HEK293 (cell line): ENCODE measurements at regions not wholly inside any gene's neighbourhood (a gene's known extent, or its start where the extent isn't known, plus 50 kb on each side); places are given as distances from the start of the nearest gene placed in this dataset.
A peak's percentile ranks its signal among the peaks of the same experiment; 100 is the strongest.

Experiments used
- CTCF ChIA-PET: fragments of 350-600 bp; formaldehyde crosslinking; extraction: SDS; loops from one replicate; lab custom pipeline; 2021; ENCODE audit warnings: antibody characterized with exemption; lab: Yijun Ruan, JAX
- POLR2A ChIA-PET: fragments of 300-600 bp; formaldehyde crosslinking; extraction: SDS; loops from one replicate; lab custom pipeline; 2020; ENCODE audit warnings: antibody characterized with exemption, inconsistent platforms; lab: Yijun Ruan, JAX
- H3K27ac ChIP-seq: fragments of 200-500 bp; sonication (Bioruptor generic); 2 replicates; pipeline ENCODE4 v1.5.1; 2014; ENCODE audit warnings: low read depth, low read length, control low read depth, inconsistent platforms; ENCODE audit errors: extremely low read depth
- H3K36me3 ChIP-seq, 2 experiments: fragments of 200-500 bp in 1 of 2; sonication (Bioruptor generic) in 1 of 2; 1 replicate in 1 of 2; 2 replicates in 1 of 2; pipeline ENCODE4 v1.5.1; 2014 to 2017; ENCODE audit warnings: inconsistent platforms in 2 of 2, low read length in 2 of 2; ENCODE audit not compliant: control insufficient read depth in 2 of 2, insufficient read depth in 1 of 2
- H3K4me1 ChIP-seq: fragments of 200-500 bp; sonication (Bioruptor generic); 2 replicates; pipeline ENCODE4 v1.5.1; 2014; ENCODE audit warnings: mild to moderate bottlenecking, low read length, inconsistent platforms; ENCODE audit not compliant: control insufficient read depth, insufficient read depth
- H3K4me3 ChIP-seq: 2 replicates; pipeline ENCODE4 v1.5.1; 2011; ENCODE audit warnings: low read depth, mild to moderate bottlenecking, control low read depth, low read length, moderate library complexity
- H3K9me3 ChIP-seq: fragments of 200-500 bp; sonication (Bioruptor generic); 2 replicates; pipeline ENCODE4 v1.5.1; 2014; ENCODE audit warnings: low read depth, low read length, inconsistent platforms; ENCODE audit not compliant: control insufficient read depth, insufficient read depth
- GLI2 ChIP-seq: fragments of 450-650 bp; formaldehyde crosslinking; IDR thresholded peaks from 2 replicates; pipeline ENCODE4; 2017; ENCODE audit warnings: missing biosample characterization, missing genetic modification characterization, low read depth, borderline replicate concordance
- GLIS1 ChIP-seq: fragments of 450-650 bp; formaldehyde crosslinking; IDR thresholded peaks from 2 replicates; pipeline ENCODE4 v1.5.1; 2016; ENCODE audit warnings: missing biosample characterization, missing genetic modification characterization
- IKZF3 ChIP-seq: fragments of 450-650 bp; IDR thresholded peaks from 2 replicates; pipeline ENCODE4 v1.5.0; 2018; ENCODE audit warnings: missing biosample characterization, mild to moderate bottlenecking, missing genetic modification characterization, moderate library complexity
- KLF9 ChIP-seq: fragments of 450-650 bp; formaldehyde crosslinking; IDR thresholded peaks from 2 replicates; pipeline ENCODE4 v1.5.1; 2016; ENCODE audit warnings: missing biosample characterization, missing genetic modification characterization, low read depth
- PRDM10 ChIP-seq: fragments of 450-650 bp; formaldehyde crosslinking; IDR thresholded peaks from 2 replicates; pipeline ENCODE4 v1.5.1; 2016; ENCODE audit warnings: missing biosample characterization, missing genetic modification characterization
- RBAK ChIP-seq: fragments of 450-650 bp; formaldehyde crosslinking; IDR thresholded peaks from 2 replicates; pipeline ENCODE4 v1.5.1; 2016; ENCODE audit warnings: missing biosample characterization, missing genetic modification characterization
- SETDB1 ChIP-seq: IDR thresholded peaks from one replicate; pipeline ENCODE4 v1.6.1; 2017; ENCODE audit warnings: mild to moderate bottlenecking, low read length, moderate library complexity, mixed read lengths; ENCODE audit not compliant: insufficient read length
- SP2 ChIP-seq: fragments of 450-650 bp; formaldehyde crosslinking; IDR thresholded peaks from 2 replicates; pipeline ENCODE4 v1.5.1; 2016; ENCODE audit warnings: missing biosample characterization, missing genetic modification characterization
- ZBTB6 ChIP-seq: fragments of 450-650 bp; formaldehyde crosslinking; IDR thresholded peaks from 2 replicates; pipeline ENCODE4 v1.5.1; 2017; ENCODE audit warnings: missing biosample characterization, missing genetic modification characterization
- ZBTB8A ChIP-seq: fragments of 450-650 bp; formaldehyde crosslinking; IDR thresholded peaks from 2 replicates; pipeline ENCODE4 v1.5.1; 2016; ENCODE audit warnings: missing biosample characterization, missing genetic modification characterization
- ZFP41 ChIP-seq: fragments of 450-650 bp; formaldehyde crosslinking; IDR thresholded peaks from 2 replicates; pipeline ENCODE4 v1.5.1; 2016; ENCODE audit warnings: missing biosample characterization, missing genetic modification characterization, borderline replicate concordance
- ZNF148 ChIP-seq: fragments of 450-650 bp; formaldehyde crosslinking; IDR thresholded peaks from 2 replicates; pipeline ENCODE4 v1.5.0; 2017; ENCODE audit warnings: missing biosample characterization, missing genetic modification characterization, borderline replicate concordance
- ZNF23 ChIP-seq: fragments of 450-650 bp; formaldehyde crosslinking; IDR thresholded peaks from 2 replicates; pipeline ENCODE4 v1.5.1; 2016; ENCODE audit warnings: missing biosample characterization, missing genetic modification characterization, borderline replicate concordance
- ZNF26 ChIP-seq: fragments of 450-650 bp; formaldehyde crosslinking; IDR thresholded peaks from 2 replicates; pipeline ENCODE4 v1.5.1; 2016; ENCODE audit warnings: missing biosample characterization, missing genetic modification characterization
- ZNF394 ChIP-seq: fragments of 450-650 bp; formaldehyde crosslinking; IDR thresholded peaks from 2 replicates; pipeline ENCODE4 v1.5.1; 2016; ENCODE audit warnings: missing biosample characterization, missing genetic modification characterization, mild to moderate bottlenecking, moderate library complexity, borderline replicate concordance
- ZNF404 ChIP-seq: fragments of 450-650 bp; formaldehyde crosslinking; IDR thresholded peaks from 2 replicates; pipeline ENCODE4 v1.5.1; 2017; ENCODE audit warnings: missing biosample characterization, missing genetic modification characterization
- ZNF416 ChIP-seq: fragments of 450-650 bp; formaldehyde crosslinking; IDR thresholded peaks from 2 replicates; pipeline ENCODE4 v1.5.1; 2016; ENCODE audit warnings: missing biosample characterization, missing genetic modification characterization
- ZNF529 ChIP-seq: fragments of 450-650 bp; formaldehyde crosslinking; IDR thresholded peaks from 2 replicates; pipeline ENCODE4 v1.5.1; 2017; ENCODE audit warnings: missing genetic modification characterization, missing biosample characterization; ENCODE audit not compliant: insufficient replicate concordance
- ZNF561 ChIP-seq: fragments of 450-650 bp; IDR thresholded peaks from 2 replicates; pipeline ENCODE4 v1.5.1; 2018; ENCODE audit warnings: missing biosample characterization, missing genetic modification characterization, borderline replicate concordance
- ZNF600 ChIP-seq: fragments of 450-650 bp; formaldehyde crosslinking; IDR thresholded peaks from 2 replicates; pipeline ENCODE4 v1.5.1; 2016; ENCODE audit warnings: missing biosample characterization, missing genetic modification characterization
- ZNF76 ChIP-seq: fragments of 450-650 bp; formaldehyde crosslinking; IDR thresholded peaks from 2 replicates; pipeline ENCODE4; 2016; ENCODE audit warnings: low read depth, missing biosample characterization, missing genetic modification characterization, borderline replicate concordance
- ZNF777 ChIP-seq: fragments of 450-650 bp; formaldehyde crosslinking; IDR thresholded peaks from 2 replicates; pipeline ENCODE4 v1.5.1; 2017; ENCODE audit warnings: missing biosample characterization, missing genetic modification characterization, borderline replicate concordance
- ZNF791 ChIP-seq: fragments of 450-650 bp; formaldehyde crosslinking; IDR thresholded peaks from 2 replicates; pipeline ENCODE4 v1.5.1; 2016; ENCODE audit warnings: missing biosample characterization, missing genetic modification characterization
- ZNF792 ChIP-seq: fragments of 450-650 bp; formaldehyde crosslinking; IDR thresholded peaks from 2 replicates; pipeline ENCODE4 v1.5.1; 2016; ENCODE audit warnings: missing biosample characterization, missing genetic modification characterization
- ZNF830 ChIP-seq: fragments of 450-650 bp; IDR thresholded peaks from 2 replicates; pipeline ENCODE4 v1.5.0; 2018; ENCODE audit warnings: missing biosample characterization, missing genetic modification characterization, low read depth, mild to moderate bottlenecking, moderate library complexity
- ZSCAN4 ChIP-seq: fragments of 450-650 bp; formaldehyde crosslinking; IDR thresholded peaks from 2 replicates; pipeline ENCODE4 v1.5.1; 2017; ENCODE audit warnings: missing biosample characterization, missing genetic modification characterization

GRCh38 chr7:25951414-25952260, 200.4 kb upstream of the NFE2L3 start:
- Histone ChIP-seq H3K9me3 (no peaks in the 10 kb centered on the region), H3K4me3 (peak overlapping the region; percentile 55), H3K27ac (peak overlapping the region; percentile 65; the same call in 1 of the 2 replicates), H3K36me3 (no peaks in the 10 kb centered on the region), H3K4me1 (peaks cover 16% of the 10 kb centered on the region; the same call in 1 of the 2 replicates)
- CTCF ChIA-PET, result no interaction called here
- POLR2A ChIA-PET, result no interaction called here
- no peak for TF ChIP-seq ZNF26 (tag by site-specific recombination)
- TF ChIP-seq ZNF416 (tag by site-specific recombination), result no peak
- no peak for TF ChIP-seq ZBTB6 (tag by site-specific recombination)
- no peak for TF ChIP-seq RBAK (tag by site-specific recombination)
- TF ChIP-seq ZNF777, result no peak
- TF ChIP-seq SETDB1, result no peak
- TF ChIP-seq ZNF394, result no peak
- TF ChIP-seq GLI2 (tag by site-specific recombination), result no peak
- peak; percentile 69 for TF ChIP-seq KLF9 (tag by site-specific recombination)
- TF ChIP-seq ZBTB8A, result peak; percentile 80
- no peak for TF ChIP-seq ZNF23 (tag by site-specific recombination)
- no peak for TF ChIP-seq ZNF792 (tag by site-specific recombination)
- TF ChIP-seq ZNF76, result no peak
- TF ChIP-seq ZSCAN4 (tag by site-specific recombination), result no peak
- TF ChIP-seq ZNF600 (tag by site-specific recombination), result no peak
- TF ChIP-seq ZNF404 (tag by site-specific recombination), result no peak
- no peak for TF ChIP-seq ZNF529 (tag by site-specific recombination)
- TF ChIP-seq ZNF561 (tag by site-specific recombination), result no peak
- peak; percentile 47; the same call in 1 of the 2 replicates for TF ChIP-seq IKZF3 (tag by site-specific recombination)
- no peak for TF ChIP-seq ZFP41 (tag by site-specific recombination)
- TF ChIP-seq ZNF791, result no peak
- no peak for TF ChIP-seq ZNF830 (tag by site-specific recombination)
- TF ChIP-seq PRDM10 (tag by site-specific recombination), result no peak
- TF ChIP-seq ZNF148 (tag by site-specific recombination), result no peak
- peak; percentile 49 for TF ChIP-seq SP2 (tag by site-specific recombination)
- peak; percentile 11; the same call in 1 of the 2 replicates for TF ChIP-seq GLIS1
